ENCODE measurements at regions not wholly inside any gene's neighbourhood (a gene's known extent, or its start where the extent isn't known, plus 50 kb on each side); places are given as distances from the start of the nearest gene placed in this dataset.

DNA sequence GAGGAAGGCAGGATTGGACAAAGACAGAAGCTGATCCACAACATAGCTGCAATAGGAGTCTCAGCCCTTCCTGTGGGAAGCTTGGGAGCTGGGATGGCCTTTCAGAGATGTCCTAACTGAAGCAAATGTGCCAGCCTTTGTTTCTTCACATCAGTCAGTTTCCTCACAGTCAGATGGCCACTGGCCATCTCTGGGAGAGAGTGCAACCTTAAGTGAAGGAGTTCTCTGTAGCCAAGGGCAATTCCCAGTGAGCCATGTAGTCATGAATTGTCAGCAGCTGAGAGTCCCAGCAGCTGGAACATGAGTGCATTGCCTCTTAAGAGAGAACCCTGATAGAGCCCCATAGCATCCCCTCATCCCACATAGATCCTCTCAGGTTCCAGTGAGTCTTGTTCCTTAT is 89.1 kb upstream of the LIFR start:
- H3K27ac ChIP-seq: no peak overlapping the region
- TF ChIP-seq, protein P1, sequence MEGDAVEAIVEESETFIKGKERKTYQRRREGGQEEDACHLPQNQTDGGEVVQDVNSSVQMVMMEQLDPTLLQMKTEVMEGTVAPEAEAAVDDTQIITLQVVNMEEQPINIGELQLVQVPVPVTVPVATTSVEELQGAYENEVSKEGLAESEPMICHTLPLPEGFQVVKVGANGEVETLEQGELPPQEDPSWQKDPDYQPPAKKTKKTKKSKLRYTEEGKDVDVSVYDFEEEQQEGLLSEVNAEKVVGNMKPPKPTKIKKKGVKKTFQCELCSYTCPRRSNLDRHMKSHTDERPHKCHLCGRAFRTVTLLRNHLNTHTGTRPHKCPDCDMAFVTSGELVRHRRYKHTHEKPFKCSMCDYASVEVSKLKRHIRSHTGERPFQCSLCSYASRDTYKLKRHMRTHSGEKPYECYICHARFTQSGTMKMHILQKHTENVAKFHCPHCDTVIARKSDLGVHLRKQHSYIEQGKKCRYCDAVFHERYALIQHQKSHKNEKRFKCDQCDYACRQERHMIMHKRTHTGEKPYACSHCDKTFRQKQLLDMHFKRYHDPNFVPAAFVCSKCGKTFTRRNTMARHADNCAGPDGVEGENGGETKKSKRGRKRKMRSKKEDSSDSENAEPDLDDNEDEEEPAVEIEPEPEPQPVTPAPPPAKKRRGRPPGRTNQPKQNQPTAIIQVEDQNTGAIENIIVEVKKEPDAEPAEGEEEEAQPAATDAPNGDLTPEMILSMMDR (IDR thresholded peaks at IDR 0.05): no peak
- intact Hi-C loops (cut with DNase I): no loop called here
- H3K4me3 ChIP-seq: no peak overlapping the region
- no peak overlapping the region for H3K9ac ChIP-seq (ENCODE audit: low read depth in 2 of 2, low read length in 2 of 2)
- H3K4me1 ChIP-seq: no peaks in the 10 kb centered on the region
- no peaks in the 10 kb centered on the region for H3K9me3 ChIP-seq
- no peaks in the 10 kb centered on the region for H3K36me3 ChIP-seq
- no peak for DNase-seq
- H3K27me3 ChIP-seq: no peaks in the 10 kb centered on the region

DNA sequence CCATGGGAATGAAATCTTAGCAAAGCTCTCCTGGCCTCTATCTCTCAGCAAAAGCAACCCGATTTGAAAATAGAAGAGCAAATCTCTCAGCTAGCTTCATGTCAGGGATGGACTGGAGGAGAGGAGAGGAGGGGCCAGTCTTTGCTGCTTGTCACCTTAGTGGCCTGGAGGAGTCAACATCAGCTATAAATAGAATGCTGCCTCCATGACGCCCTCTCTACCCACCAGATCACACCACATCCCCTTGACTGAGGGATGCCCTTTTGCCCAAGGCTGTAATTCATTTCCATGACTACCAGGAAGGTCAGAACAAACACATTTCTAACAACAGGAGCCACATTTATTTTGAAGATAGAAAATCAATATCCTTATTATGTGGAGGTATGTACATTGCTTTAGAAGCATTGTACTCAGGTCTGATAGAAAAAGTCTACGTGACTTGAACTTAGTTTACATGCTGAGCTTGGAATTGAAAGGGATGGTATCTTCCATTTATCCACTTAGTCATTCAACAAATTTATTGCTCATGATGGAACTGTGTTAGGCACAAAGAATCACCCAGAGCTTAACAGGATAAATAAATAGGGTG is 92.4 kb upstream of the LIFR start:
- intact Hi-C loops (cut with DNase I): no loop called here
- H3K9ac ChIP-seq (ENCODE audit: low read depth in 2 of 2, low read length in 2 of 2): no peak overlapping the region
- DNase-seq: no peak
- H3K9me3 ChIP-seq: no peaks in the 10 kb centered on the region
- H3K4me1 ChIP-seq: no peaks in the 10 kb centered on the region
- H3K27me3 ChIP-seq: no peaks in the 10 kb centered on the region
- no peak overlapping the region for H3K27ac ChIP-seq
- H3K36me3 ChIP-seq: no peaks in the 10 kb centered on the region
- TF ChIP-seq, protein P1 (IDR thresholded peaks at IDR 0.05): no peak
- H3K4me3 ChIP-seq: no peak overlapping the region

DNA sequence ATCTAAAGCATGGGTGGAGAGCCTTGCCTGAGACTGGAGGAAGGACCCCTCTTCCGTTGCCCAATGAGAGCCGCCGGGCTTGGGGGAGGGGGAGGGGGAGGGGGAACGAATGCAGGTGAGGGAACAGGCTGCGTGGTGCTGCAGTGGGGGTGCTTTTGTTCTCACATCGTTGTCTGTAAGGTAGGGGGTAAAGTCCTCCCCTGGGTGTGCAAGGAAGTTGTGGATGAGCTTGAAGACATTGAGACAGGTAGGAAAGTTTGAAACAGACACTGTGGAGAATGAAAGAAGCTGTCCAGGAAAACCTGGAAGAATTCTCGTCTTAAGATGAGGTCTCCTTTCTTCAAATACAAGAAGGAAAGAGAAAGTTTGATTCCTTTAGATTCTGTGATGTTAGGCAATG is 94.1 kb upstream of the LIFR start:
- H3K9ac ChIP-seq (ENCODE audit: low read depth in 2 of 2, low read length in 2 of 2): no peak overlapping the region
- H3K27me3 ChIP-seq: no peaks in the 10 kb centered on the region
- TF ChIP-seq, protein P1 (IDR thresholded peaks at IDR 0.05): no peak
- H3K4me1 ChIP-seq: no peaks in the 10 kb centered on the region
- no peak overlapping the region for H3K4me3 ChIP-seq
- DNase-seq: no peak
- H3K36me3 ChIP-seq: no peaks in the 10 kb centered on the region
- intact Hi-C loops (cut with DNase I): no loop called here
- H3K9me3 ChIP-seq: no peaks in the 10 kb centered on the region
- H3K27ac ChIP-seq: no peak overlapping the region

DNA sequence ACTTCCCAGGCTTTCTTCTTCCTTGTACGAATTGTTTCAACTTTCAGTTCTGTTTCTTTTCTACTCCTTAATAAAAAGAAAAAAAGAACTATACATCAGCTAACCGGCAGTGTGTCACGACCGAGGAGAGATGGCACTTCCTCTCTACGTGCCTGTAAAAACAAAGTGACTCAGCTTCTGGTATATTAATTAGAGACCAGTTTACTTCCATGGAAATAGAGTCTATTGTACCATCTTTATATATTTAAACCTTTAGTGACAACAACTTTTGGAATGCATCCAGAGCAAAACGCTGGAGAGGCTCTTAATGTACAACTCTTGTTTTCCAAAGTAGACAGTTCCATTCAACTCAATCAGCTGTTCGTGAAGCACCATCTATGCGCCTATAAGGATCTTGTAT is 94.5 kb upstream of the LIFR start:
- Histone ChIP-seq H3K9ac (ENCODE audit: low read depth in 2 of 2, low read length in 2 of 2) (no peak overlapping the region), H3K27me3 (no peaks in the 10 kb centered on the region), H3K27ac (no peak overlapping the region), H3K4me1 (no peaks in the 10 kb centered on the region), H3K36me3 (no peaks in the 10 kb centered on the region), H3K4me3 (no peak overlapping the region), H3K9me3 (no peaks in the 10 kb centered on the region)
- intact Hi-C loops (cut with DNase I): no loop called here
- no peak for DNase-seq
- TF ChIP-seq, protein P1 (IDR thresholded peaks at IDR 0.05): no peak

DNA sequence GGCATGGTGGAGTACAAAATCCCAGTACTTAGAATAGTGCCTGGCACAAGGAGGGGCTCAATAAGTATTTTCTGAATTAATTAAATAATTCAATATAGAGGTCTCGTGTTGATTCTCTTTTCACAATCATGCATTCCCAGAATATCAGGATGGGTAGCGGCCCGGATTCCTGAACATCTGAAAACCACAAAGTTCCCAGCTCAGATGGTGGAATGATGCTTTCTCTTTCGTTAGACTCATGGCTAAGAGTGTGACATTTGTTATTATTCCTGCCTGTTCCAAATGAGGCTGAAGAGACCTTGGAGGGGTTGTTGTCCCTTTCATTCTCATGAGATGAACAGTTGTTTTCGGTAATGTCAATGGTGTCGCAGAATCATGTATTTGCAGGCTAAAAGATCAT is 95.4 kb upstream of the LIFR start:
- intact Hi-C loops (cut with DNase I): no loop called here
- H3K36me3 ChIP-seq: no peaks in the 10 kb centered on the region
- H3K4me1 ChIP-seq: no peaks in the 10 kb centered on the region
- no peak overlapping the region for H3K9ac ChIP-seq (ENCODE audit: low read depth in 2 of 2, low read length in 2 of 2)
- TF ChIP-seq, protein P1 (IDR thresholded peaks at IDR 0.05): no peak
- no peaks in the 10 kb centered on the region for H3K27me3 ChIP-seq
- H3K4me3 ChIP-seq: no peak overlapping the region
- no peak for DNase-seq
- H3K9me3 ChIP-seq: no peaks in the 10 kb centered on the region
- H3K27ac ChIP-seq: no peak overlapping the region

Measured in colonic mucosa (tissue), 4 donors.